Epithelial cell of proximal tubule (primary cell): ENCODE measurements at regions not wholly inside any gene's neighbourhood (a gene's known extent, or its start where the extent isn't known, plus 50 kb on each side); places are given as distances from the start of the nearest gene placed in this dataset.
"Not testable (repeated sequence)": the region's sequence is repeated elsewhere in the genome, so short reads cannot be mapped to it uniquely, and the experiment has no call there.

Experiments used
- DNase-seq: peaks from one replicate; pipeline ENCODE4 v3.0.0-alpha.2; 2011; ENCODE audit warnings: low read depth
- H3K4me3 ChIP-seq: 2 replicates; pipeline ENCODE4 v1.5.1; 2011; ENCODE audit warnings: low read depth, mild to moderate bottlenecking, low read length
- CTCF ChIP-seq: conservative IDR thresholded peaks from 2 replicates; pipeline ENCODE4 v1.5.1; 2012; ENCODE audit warnings: low read depth, mild to moderate bottlenecking, low read length

GRCh38 chr21:17295997-17296396, 216.8 kb upstream of the CXADR start:
- no peak for TF ChIP-seq CTCF
- no peak for DNase-seq
- H3K4me3 ChIP-seq = no peak overlapping the region

DNA sequence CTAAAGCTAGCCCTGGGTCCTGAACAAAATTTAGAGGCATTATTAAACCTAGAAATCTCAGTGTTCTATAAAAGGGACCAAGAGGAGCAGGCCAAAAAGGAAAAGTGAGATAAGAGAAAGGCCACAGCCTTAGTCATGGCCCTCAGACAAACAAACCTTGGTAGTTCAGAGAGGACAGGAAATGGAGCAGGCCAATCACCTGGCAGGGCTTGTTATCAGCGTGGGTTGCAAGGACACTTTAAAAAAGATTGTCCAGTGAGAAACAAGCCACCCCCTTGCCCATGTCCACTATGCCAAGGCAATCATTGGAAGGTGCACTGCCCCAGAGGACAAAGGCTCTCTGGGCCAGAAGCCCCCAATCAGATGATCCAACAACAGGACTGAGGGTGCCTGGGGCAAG, 213.3 kb upstream of the CXADR start:
- not testable (repeated sequence) for H3K4me3 ChIP-seq, DNase-seq

DNA sequence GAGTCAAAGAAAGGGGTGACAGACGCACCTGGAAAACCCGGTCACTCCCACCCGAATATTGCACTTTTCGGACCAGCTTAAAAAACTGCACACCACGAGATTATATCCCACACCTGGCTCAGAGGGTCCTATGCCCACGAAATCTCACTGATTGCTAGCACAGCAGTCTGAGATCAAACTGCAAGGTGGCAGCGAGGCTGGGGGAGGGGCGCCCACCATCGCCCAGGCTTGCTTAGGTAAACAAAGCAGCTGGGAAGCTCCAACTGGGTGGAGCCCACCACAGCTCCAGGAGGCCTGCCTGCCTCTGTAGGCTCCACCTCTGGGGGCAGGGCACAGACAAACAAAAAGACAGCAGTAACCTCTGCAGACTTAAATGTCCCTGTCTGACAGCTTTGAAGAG, 185.1 kb upstream of the CXADR start:
- H3K4me3 ChIP-seq, DNase-seq: not testable (repeated sequence)

DNA sequence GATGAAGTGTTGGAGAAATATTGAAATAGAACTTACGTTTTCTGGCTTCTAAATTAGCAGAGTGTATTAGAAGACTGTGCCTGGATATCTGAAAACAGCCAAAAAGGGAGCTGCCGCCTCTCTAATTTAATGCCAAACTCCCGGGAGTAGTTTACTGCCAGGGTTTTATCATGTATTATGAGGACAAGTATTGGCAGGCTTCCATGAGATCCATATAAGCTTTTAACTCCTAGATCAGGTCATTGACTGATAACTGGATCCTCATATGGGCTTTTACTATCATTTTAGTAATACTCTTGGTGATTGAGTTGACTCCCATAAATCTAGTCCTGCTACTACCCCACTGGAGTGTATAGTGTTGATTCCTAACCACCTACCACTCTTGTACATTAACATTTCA, 178.4 kb upstream of the CXADR start:
- TF ChIP-seq CTCF = no peak
- DNase-seq = no peak
- no peak overlapping the region for H3K4me3 ChIP-seq

DNA sequence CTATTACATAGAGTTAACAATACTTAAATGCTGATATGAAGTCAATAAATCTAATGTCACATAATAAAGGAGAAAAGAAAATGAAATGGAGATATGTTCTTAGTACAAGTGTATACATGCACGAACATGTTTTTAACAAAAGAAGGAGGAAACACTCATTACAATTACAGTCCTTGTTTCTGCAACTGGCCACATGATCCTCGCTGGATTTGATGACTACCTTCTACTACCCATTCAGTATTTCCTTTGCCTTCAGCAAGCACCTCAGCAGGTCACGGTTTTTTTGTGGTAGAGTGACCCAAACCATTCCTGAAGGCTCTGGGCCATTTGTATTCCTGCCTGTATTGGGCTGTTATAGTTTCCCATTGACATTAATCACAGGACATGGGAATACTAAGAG, 172.8 kb upstream of the CXADR start:
- DNase-seq = no peak
- no peak overlapping the region for H3K4me3 ChIP-seq
- TF ChIP-seq CTCF = no peak

DNA sequence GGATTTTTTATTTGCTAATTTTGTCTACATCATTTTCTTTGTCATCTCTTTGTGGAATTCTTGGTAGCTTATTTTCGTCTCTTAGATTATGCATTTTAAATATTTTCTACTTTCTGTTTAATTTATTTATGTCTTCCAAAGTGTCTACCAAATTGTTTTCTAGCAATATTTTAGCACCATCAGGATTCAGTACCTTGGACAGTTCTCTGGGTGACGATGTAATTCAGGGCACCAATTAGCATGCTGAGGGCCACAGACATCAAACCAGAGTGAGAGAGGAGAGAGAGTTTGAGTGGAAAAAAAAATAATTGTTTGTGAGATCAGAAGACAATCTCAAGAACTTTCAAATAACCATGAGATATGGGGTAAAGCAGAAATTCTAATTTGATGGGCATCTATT, 169.8 kb upstream of the CXADR start:
- H3K4me3 ChIP-seq = no peak overlapping the region
- DNase-seq = no peak
- TF ChIP-seq CTCF = no peak

GRCh38 chr21:17348357-17348756, 164.5 kb upstream of the CXADR start:
- H3K4me3 ChIP-seq = no peak overlapping the region
- no peak for DNase-seq
- TF ChIP-seq CTCF = no peak

GRCh38 chr21:17348849-17349248, 164.0 kb upstream of the CXADR start:
- no peak for DNase-seq
- no peak overlapping the region for H3K4me3 ChIP-seq
- TF ChIP-seq CTCF = no peak
